ENCODE measurements at regions not wholly inside any gene's neighbourhood (a gene's known extent, or its start where the extent isn't known, plus 50 kb on each side); places are given as distances from the start of the nearest gene placed in this dataset.

DNA sequence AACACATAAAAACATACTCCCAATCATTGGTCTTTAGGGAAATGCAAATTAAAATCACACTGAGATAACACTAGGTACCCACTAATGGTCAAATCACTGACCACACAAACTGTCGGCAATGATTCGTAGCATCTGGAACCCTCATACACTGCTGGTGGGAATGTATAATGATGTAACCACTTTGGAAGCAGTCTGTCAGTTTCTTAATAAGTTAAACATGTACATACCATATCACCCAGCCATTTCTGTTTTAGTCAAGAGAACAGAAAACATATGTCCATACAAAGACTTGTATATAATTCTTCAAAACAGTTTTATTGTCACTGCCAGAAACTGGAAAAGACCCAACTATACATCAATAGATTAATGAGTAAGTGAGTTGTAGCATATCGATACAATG, 63.3 kb upstream of the LRRC3B start:
- BruUV-seq (replicated peaks), result no TSS peak

DNA sequence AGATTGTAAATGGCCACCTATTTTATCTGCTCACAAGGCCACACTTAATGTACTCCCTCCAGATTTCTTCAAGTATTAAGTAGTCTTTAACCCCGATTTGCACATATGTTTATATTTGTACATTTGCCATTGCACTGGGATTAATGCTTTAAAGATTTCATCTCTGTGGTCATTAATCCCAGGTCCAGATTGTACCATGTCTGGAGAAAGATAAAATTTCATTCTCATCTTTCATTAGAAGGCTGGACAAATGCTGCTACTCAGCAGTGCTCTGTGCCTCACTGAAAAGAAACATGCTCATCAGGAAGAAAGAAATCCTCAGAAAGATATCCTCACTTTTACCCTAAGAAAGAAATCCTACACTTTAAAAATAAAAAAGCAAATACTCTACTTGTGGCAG, 62.5 kb upstream of the LRRC3B start:
- Histone ChIP-seq H3K9me3 (replicated peaks; ENCODE audit: control insufficient read depth, insufficient read depth, low read length) (no peaks in the 10 kb centered on the region), H3K4me3 (replicated peaks in 1 of 3; ENCODE audit: insufficient read depth in 1 of 3, low read depth in 1 of 3, low read length in 3 of 3) (no peak overlapping the region), H3K9me1 (replicated peaks; ENCODE audit: control insufficient read depth, extremely low read depth, insufficient read depth, low read length) (no peaks in the 10 kb centered on the region), H3K9ac (replicated peaks; ENCODE audit: extremely low read depth, insufficient read depth, low read length) (no peak overlapping the region), H4K20me1 (replicated peaks; ENCODE audit: control insufficient read depth, extremely low read depth, insufficient read depth, low read length) (no peaks in the 10 kb centered on the region), H3K79me2 (ENCODE audit: control insufficient read depth, insufficient read depth, low read length) (no peaks in the 10 kb centered on the region), H3K27me3 (ENCODE audit: control insufficient read depth in 2 of 2, insufficient read depth in 2 of 2, low read length in 2 of 2) (no peaks in the 10 kb centered on the region), H3K4me2 (ENCODE audit: insufficient read depth, low read length) (no peak overlapping the region), H2AFZ (ENCODE audit: low read depth, low read length) (no peak overlapping the region), H3K4me1 (ENCODE audit: control insufficient read depth, extremely low read depth, insufficient read depth, low read length) (no peaks in the 10 kb centered on the region), H3K36me3 (ENCODE audit: control insufficient read depth in 2 of 2, extremely low read depth in 1 of 2, insufficient read depth in 2 of 2, low read length in 2 of 2) (no peaks in the 10 kb centered on the region), H3K27ac (ENCODE audit: insufficient read depth, low read depth, low read length) (no peak overlapping the region)
- FAIRE-seq (no peak), DNase-seq (ENCODE audit: low read depth, low spot score) (no peak)
- TF ChIP-seq, protein P1, sequence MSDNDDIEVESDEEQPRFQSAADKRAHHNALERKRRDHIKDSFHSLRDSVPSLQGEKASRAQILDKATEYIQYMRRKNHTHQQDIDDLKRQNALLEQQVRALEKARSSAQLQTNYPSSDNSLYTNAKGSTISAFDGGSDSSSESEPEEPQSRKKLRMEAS (IDR thresholded peaks at IDR 0.05; ENCODE audit: insufficient read depth, insufficient read length), result no peak
- TF ChIP-seq GATA2 (IDR thresholded peaks at IDR 0.05; ENCODE audit: insufficient read depth, insufficient read length, low read depth, low read length) (no peak), EZH2 (IDR thresholded peaks at IDR 0.05; ENCODE audit: borderline replicate concordance, low read depth, low read length, severe bottlenecking) (no peak), MYC (IDR thresholded peaks at IDR 0.05; ENCODE audit: low read depth, low read length) (no peak), JUN (IDR thresholded peaks at IDR 0.05; ENCODE audit: borderline replicate concordance, insufficient read depth, insufficient read length, low read depth) (no peak), CTCF (IDR thresholded peaks at IDR 0.05; ENCODE audit: extremely low read depth in 1 of 2, insufficient read depth in 1 of 2, low read depth in 1 of 2, low read length in 2 of 2) (no peak), FOS (IDR thresholded peaks at IDR 0.05; ENCODE audit: borderline replicate concordance, insufficient read depth, low read length) (no peak), POLR2AphosphoS5 (IDR thresholded peaks at IDR 0.05; ENCODE audit: insufficient read depth, low read depth, low read length) (no peak), POLR2A (IDR thresholded peaks at IDR 0.05; ENCODE audit: low read depth, low read length) (no peak)
- no TSS peak for BruUV-seq (replicated peaks)
- intact Hi-C loops (cut with micrococcal nuclease), result no loop called here
- ChIA-PET POLR2A (no interaction called here), CTCF (no interaction called here)
- dilution Hi-C loops (cut with MboI; ENCODE audit: extremely low pct_ligation_motif_present, low sequenced_read_pairs), result no loop called here

More for the DNA sequence above, 63.3 kb upstream of the LRRC3B start:
- no peak overlapping the region for H3K27ac ChIP-seq (ENCODE audit: insufficient read depth, low read depth, low read length)
- no peaks in the 10 kb centered on the region for H3K36me3 ChIP-seq (ENCODE audit: control insufficient read depth in 2 of 2, extremely low read depth in 1 of 2, insufficient read depth in 2 of 2, low read length in 2 of 2)
- H4K20me1 ChIP-seq (replicated peaks; ENCODE audit: control insufficient read depth, extremely low read depth, insufficient read depth, low read length), result no peaks in the 10 kb centered on the region
- DNase-seq (ENCODE audit: low read depth, low spot score) (no peak), FAIRE-seq (no peak)
- H3K9ac ChIP-seq (replicated peaks; ENCODE audit: extremely low read depth, insufficient read depth, low read length), result no peak overlapping the region
- H3K4me3 ChIP-seq (replicated peaks in 1 of 3; ENCODE audit: insufficient read depth in 1 of 3, low read depth in 1 of 3, low read length in 3 of 3), result no peak overlapping the region
- H3K9me3 ChIP-seq (replicated peaks; ENCODE audit: control insufficient read depth, insufficient read depth, low read length), result no peaks in the 10 kb centered on the region
- no peaks in the 10 kb centered on the region for H3K4me1 ChIP-seq (ENCODE audit: control insufficient read depth, extremely low read depth, insufficient read depth, low read length)
- ChIA-PET CTCF (no interaction called here), POLR2A (no interaction called here)
- H3K79me2 ChIP-seq (ENCODE audit: control insufficient read depth, insufficient read depth, low read length), result no peaks in the 10 kb centered on the region
- dilution Hi-C loops (cut with MboI; ENCODE audit: extremely low pct_ligation_motif_present, low sequenced_read_pairs) (no loop called here), intact Hi-C loops (cut with micrococcal nuclease) (no loop called here)
- H3K27me3 ChIP-seq (ENCODE audit: control insufficient read depth in 2 of 2, insufficient read depth in 2 of 2, low read length in 2 of 2), result no peaks in the 10 kb centered on the region
- TF ChIP-seq MYC (IDR thresholded peaks at IDR 0.05; ENCODE audit: low read depth, low read length) (no peak), POLR2A (IDR thresholded peaks at IDR 0.05; ENCODE audit: low read depth, low read length) (no peak)
- TF ChIP-seq, protein P1 (IDR thresholded peaks at IDR 0.05; ENCODE audit: insufficient read depth, insufficient read length), result no peak
- H3K9me1 ChIP-seq (replicated peaks; ENCODE audit: control insufficient read depth, extremely low read depth, insufficient read depth, low read length), result no peaks in the 10 kb centered on the region
- H3K4me2 ChIP-seq (ENCODE audit: insufficient read depth, low read length), result no peak overlapping the region
- H2AFZ ChIP-seq (ENCODE audit: low read depth, low read length), result no peak overlapping the region

Measured in endothelial cell of umbilical vein (primary cell).